OCI-LY7 (cell line): ENCODE measurements at regions not wholly inside any gene's neighbourhood (a gene's known extent, or its start where the extent isn't known, plus 50 kb on each side); places are given as distances from the start of the nearest gene placed in this dataset.

ENCODE experiments used
- EZH2phosphoT487 ChIP-seq: fragments of 200-600 bp; sonication (generic); IDR thresholded peaks from 2 replicates; pipeline ENCODE4 v1.6.1; 2018; ENCODE audit warnings: low read depth, borderline replicate concordance, mild to moderate bottlenecking, mixed run types, antibody characterized with exemption, low read length, moderate library complexity, mixed read lengths
- TF ChIP-seq, protein P1 (sequence below): fragments of 200-600 bp; sonication (generic); conservative IDR thresholded peaks from 2 replicates; pipeline ENCODE4 v1.5.1; 2014; ENCODE audit warnings: mild to moderate bottlenecking, antibody characterized with exemption, low read length, moderate library complexity, mixed read lengths

DNA sequence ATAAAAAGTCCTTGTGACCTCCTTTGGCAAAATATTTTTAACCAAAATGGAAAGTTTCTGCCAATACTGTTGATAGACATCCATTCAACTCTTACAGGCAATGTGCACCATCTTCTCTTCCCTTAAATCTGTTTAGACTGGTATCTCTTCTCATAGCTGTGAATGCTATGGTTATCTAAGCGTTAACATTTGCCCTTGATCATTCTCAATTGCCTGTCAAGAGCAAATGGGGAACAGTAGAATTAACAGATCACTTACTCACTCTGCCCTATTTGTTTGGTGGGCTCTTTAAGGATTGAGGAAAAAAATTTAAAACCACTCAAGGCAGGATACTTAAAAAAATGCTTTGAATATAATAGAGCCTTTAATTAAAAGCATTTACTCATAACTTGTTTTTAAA lies 808.4 kb downstream of the NXPH1 start:
- TF ChIP-seq, protein P1, sequence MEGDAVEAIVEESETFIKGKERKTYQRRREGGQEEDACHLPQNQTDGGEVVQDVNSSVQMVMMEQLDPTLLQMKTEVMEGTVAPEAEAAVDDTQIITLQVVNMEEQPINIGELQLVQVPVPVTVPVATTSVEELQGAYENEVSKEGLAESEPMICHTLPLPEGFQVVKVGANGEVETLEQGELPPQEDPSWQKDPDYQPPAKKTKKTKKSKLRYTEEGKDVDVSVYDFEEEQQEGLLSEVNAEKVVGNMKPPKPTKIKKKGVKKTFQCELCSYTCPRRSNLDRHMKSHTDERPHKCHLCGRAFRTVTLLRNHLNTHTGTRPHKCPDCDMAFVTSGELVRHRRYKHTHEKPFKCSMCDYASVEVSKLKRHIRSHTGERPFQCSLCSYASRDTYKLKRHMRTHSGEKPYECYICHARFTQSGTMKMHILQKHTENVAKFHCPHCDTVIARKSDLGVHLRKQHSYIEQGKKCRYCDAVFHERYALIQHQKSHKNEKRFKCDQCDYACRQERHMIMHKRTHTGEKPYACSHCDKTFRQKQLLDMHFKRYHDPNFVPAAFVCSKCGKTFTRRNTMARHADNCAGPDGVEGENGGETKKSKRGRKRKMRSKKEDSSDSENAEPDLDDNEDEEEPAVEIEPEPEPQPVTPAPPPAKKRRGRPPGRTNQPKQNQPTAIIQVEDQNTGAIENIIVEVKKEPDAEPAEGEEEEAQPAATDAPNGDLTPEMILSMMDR, result no peak
- TF ChIP-seq EZH2phosphoT487, result no peak
